Stimulated activated CD4-positive, alpha-beta T cell treated with anti-CD3 and anti-CD28 coated beads, TNF-alpha, amount 100 ng/mL, for 24 hours (primary cell): ENCODE measurements at regions not wholly inside any gene's neighbourhood (a gene's known extent, or its start where the extent isn't known, plus 50 kb on each side); places are given as distances from the start of the nearest gene placed in this dataset.
"Not testable (repeated sequence)": the region's sequence is repeated elsewhere in the genome, so short reads cannot be mapped to it uniquely, and the experiment has no call there.

Experiments used
- DNase-seq, 3 experiments: peaks; one replicate each; pipeline ENCODE4 v3.0.0-alpha.2; 2020; ENCODE audit warnings: low read depth in 3 of 3

DNA sequence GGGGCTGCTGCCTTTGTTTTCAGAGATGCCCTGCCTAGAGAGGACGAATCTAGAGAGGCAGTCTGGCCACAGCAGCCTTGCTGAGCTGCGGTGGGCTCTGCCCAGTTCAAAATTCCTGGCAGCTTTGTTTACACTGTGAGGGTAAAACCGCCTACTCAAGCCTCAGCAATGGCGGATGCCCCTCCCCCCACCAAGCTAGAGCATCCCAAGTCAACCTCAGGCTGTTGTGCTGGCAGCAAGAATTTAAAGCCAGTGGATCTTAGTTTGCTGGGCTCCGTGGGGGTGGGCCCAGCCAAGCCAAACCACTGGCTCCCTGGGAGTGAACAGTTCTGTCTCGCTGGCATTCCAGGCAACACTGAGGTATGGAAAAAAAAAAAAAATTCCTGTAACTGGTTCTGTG lies 970.9 kb downstream of the TBC1D32 start:
- DNase-seq: no peak

DNA sequence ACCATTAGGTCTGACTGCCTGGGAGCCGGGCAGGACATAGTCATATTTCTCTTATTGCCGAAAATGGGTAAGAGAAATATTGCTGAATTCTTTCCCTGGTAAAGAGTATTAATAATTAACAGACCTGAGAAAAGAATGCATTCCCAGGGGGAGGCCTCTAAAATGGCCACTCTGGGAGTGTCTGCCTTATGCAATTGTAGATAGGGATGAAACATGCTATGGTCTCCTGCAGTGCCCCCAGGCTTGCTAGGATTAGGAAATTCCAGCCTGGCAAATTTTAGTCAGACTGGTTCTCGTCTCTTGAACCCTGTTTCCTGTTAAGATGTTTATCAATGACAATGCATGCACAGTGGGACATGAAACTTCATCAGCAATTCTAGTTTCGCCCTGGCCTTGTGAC lies 975.7 kb downstream of the TBC1D32 start:
- not testable (repeated sequence) for DNase-seq

DNA sequence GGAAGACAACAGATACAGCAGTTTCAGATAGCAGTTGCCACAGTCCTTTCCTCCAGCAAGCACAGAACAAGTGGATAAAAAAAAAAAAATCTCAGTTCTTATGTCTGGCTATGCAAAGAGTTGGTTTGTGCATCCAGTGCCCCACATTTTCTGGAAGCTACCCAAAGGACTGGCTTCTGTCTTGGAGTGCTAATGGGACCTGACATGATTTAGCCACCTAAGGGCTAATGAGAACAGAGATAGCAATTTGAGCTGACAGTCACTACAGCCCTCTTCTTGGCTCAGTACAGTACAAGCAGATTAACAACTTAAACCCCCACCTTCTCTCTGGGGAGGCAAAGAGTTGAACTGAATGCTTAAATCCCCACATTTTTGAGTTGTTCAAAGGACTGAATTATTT lies 976.8 kb downstream of the TBC1D32 start:
- no peak for DNase-seq

GRCh38 chr6:120355822-120356221 lies 978.5 kb downstream of the TBC1D32 start:
- DNase-seq: no peak

DNA sequence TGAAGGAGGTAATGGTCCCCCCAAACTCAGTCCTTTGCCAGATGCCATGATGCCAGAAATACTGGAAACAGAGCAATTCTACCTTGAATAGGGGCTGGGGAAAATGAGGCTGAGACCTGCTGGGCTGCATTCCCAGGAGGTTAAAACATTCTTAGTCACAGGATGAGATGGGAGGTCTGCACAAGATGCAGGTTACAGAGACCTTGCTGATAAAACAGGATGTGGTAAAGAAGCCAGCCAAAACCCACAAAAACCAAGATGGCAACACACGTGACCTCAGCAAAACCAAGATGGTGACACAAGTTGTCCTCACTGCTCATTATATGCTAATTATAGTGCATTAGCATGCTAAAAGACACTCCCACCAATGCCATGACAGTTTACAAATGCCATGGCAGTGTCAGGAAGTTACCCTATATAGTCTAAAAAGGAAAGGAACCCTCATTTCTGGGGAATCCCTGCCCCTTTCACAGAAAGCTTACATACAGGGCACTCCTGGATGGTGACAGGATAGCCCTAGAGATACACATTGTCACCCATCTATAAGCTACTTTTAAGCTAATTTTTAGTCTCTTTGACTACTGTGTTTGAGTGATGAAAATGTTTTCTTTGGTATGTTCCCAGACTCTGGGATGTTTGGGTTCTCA lies 979.7 kb downstream of the TBC1D32 start:
- no peak for DNase-seq

DNA sequence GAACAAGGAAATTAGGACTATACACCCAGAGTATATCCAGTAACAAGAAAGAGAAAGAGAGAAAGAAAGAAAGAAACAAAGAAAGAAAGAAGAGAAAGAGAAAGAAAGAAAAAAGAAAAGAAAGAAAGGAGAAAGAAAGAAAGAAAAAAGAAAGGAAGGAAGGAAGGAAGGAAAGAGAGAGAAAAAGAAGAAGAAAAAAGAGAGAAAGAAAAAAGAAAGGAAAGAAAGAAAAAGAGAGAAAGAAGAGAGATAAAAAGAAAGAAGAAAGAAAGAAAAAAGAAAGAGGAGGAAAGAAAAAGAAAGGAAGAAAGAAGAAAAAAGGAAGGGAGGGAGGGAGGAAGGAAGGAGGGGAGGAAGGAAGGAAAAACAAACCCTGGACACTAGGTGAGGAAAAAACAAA lies 981.8 kb downstream of the TBC1D32 start:
- no peak for DNase-seq

DNA sequence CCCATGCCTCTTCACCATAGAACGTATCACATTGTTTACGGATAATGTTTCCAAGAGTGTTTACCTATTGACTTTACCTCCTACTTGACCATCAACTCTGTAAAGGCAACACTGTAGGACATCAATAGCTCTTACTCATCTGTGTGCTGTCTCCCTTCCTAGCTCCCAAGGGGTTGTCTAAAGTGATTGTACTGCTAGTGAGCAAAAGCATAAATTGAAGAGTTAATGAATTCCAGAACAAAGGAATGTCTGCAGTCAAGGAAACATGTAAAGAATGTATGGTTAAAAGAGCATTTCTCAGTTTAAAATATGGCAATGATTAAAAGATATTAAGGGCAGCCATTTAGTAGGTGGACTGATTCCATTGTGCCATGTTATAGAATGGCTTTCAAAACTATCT lies 985.4 kb downstream of the TBC1D32 start:
- no peak for DNase-seq

GRCh38 chr6:120328521-120328920 lies 979.0 kb upstream of the MAN1A1 start:
- DNase-seq: no peak

DNA sequence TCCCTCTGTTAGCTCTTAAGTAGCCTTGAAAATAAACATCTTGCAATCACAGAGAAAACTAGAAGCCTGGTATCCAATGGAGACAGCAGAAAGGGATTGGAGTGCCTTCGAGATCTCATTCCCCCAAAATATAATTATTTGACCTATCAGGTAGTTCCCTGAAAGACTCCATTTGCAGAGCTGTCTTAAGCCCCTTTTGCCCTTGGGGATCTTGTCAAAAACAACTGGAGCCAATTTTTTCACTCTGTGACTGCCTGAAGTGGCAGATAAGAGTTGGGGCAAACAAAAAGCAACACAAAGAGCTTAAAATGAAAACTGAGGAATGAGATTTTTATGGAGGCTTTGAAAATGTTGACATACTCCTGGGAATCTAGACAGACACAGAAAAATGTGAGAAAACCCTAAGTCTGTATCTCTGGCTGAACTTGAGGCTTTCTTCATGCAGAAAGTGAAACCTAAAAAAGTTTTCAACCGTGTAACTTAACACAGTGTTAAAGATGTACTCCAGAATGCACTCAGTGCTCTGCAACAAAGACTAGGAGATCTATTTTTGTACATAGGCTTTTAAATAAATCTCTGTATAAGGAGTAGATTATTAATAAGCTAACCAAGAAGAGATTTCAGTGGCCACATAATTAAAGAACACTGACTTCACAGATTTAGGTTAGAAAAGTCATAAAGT lies 971.1 kb upstream of the MAN1A1 start:
- DNase-seq: no peak

DNA sequence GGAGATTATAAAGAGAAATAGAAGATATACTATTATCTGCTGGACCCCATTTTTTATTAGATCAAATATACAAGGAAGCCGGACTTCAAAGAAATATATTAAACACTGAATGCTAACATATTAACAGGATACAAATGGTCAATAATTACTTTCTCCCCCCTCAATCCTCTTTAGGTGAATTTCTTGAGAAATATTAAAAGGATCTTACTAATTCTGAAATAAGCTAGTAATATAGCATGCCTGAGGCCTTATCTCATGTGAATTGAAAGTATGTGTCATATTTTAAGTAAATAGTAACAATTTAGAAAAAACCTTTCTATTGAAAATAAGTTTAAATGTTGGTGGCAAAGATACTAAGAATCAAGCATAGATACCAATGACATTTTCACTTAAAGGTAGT lies 954.7 kb upstream of the MAN1A1 start:
- no peak for DNase-seq

GRCh38 chr6:120303527-120303926 lies 954.0 kb upstream of the MAN1A1 start:
- DNase-seq: no peak

DNA sequence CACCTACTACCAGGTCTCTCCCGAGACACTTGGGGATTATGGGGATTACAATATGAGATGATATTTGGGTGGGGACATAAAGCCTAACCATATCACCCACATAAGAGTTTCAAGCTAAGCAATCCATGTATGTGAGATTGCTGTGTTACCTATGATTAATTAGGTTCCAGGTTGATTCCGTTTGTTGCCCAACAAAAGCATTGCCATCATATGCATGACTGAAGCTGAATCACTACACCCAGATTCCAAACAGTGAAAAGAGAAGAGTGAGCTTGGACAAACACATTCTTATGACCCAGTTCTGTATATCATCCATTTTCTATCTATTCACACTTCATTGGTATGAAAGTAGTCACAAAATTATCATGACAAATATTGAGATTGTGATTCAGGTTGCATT lies 952.5 kb upstream of the MAN1A1 start:
- DNase-seq: no peak

GRCh38 chr6:120290964-120291363 lies 941.4 kb upstream of the MAN1A1 start:
- DNase-seq: no peak

DNA sequence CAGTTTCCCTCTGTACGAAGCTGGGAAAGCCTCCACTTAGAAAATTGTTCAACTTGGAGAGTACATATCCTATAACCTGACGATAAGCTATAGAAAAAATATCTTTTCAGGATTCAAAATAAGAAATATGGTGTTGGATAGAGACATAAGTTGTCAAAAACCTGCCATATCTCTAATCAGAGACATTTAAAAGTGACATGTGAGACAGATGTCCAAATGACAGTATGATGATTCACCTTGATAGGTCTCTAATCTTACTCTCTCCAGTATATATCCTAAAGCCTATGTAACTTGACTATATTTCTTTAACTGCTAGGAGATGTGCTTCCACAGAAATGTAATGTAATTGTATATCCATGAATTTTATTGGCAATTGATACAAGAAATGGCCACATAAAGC lies 932.4 kb upstream of the MAN1A1 start:
- DNase-seq: no peak

DNA sequence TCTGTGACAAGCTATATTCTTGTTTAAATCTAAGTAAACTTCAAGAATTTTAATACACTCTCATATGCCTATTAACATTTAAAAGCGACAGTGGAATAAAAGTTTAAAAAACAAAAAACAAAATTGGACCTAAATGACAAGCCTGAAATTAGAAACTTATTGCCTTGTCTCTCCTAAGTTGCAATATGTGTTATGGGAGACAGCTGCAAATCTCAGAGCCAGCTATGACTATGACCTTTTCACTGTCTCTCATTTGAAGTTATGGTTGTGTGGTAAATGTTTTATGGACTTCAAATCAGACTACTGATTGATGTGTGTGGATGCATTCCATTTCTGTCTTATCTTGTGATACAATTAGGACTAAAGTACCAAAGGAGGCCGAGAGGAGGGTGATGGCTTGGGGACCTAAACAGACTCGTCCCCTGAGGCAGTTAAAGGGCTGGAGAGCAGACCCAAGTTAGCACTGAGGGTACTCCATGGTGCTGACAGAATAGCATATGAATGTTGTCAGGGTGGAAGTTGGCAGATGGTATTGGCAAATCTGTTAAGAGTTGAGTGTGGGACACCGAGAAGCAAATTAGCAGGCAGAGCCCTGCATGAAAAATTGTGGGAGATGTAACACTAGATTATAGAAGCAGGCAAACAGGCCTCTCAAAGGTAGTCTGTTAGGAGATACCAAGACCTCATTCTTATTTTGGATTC lies 930.1 kb upstream of the MAN1A1 start:
- no peak for DNase-seq

GRCh38 chr6:120278689-120279396 lies 929.3 kb upstream of the MAN1A1 start:
- DNase-seq: no peak

DNA sequence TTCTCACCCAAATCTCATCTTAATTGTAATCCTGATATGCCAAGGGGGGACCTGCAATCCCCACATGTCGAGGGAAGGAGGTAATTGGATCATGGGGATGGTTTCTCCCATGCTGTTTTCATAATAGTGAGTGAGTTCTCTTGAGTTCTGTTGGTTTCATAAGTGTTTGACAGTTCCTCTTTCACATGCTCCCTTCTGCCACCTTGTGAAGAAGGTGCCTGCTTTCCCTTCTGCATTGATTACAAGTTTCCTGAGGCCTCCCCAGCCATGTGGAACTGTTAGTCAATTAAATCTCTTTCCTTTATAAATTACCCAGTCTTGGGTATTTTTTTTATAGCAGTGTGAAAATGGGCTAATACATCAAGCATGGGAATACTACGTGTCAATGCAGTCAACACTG lies 925.0 kb upstream of the MAN1A1 start:
- DNase-seq: no peak

GRCh38 chr6:120273411-120273810 lies 923.9 kb upstream of the MAN1A1 start:
- no peak for DNase-seq

DNA sequence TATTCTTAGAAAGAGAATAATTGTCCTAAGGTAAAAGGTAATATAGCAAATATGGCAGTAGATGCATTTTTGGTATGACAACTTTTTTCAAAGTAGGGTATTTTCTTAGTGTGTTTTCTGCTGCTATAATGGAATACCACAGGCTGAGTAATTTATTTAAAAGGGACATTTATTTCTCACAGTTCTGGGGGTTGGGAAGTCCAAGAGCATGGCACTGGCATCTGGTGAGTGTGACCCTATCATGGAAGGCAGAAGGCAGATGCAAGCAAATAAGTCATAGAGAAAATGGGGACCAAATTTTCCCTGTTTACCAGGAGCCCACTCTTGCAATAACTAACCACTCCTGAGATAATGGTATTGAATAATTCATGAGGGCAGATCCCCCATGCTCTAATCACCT lies 922.5 kb upstream of the MAN1A1 start:
- no peak for DNase-seq

- DNase-seq: not testable (repeated sequence)
Observed at GRCh38 chr6:120268256-120268655, 918.7 kb upstream of the MAN1A1 start.

- no peak for DNase-seq
Observed at GRCh38 chr6:120262354-120262753, 912.8 kb upstream of the MAN1A1 start.

DNA sequence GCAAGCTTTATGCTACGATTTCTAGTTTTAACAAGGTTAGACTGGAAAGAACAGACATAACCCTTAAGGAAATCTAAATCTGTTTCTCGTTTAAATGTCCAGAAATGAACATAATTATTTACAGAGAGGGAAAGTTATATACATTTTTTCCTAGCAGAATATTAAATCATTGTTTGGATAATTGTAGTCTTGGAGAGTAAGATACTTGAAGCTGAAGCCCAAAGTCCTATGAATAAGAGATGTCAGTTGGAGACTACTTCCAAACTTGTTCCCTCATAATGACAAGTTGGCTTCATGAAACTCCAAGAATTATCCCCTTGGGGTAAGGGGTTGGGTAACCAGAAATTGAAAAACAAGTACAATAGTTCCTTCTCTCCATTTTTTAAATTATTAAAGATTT lies 911.1 kb upstream of the MAN1A1 start:
- no peak for DNase-seq

GRCh38 chr6:120254651-120255050 lies 905.1 kb upstream of the MAN1A1 start:
- no peak for DNase-seq
